ENCODE measurements at regions not wholly inside any gene's neighbourhood (a gene's known extent, or its start where the extent isn't known, plus 50 kb on each side); places are given as distances from the start of the nearest gene placed in this dataset.
"Not testable (repeated sequence)": the region's sequence is repeated elsewhere in the genome, so short reads cannot be mapped to it uniquely, and the experiment has no call there.

DNA sequence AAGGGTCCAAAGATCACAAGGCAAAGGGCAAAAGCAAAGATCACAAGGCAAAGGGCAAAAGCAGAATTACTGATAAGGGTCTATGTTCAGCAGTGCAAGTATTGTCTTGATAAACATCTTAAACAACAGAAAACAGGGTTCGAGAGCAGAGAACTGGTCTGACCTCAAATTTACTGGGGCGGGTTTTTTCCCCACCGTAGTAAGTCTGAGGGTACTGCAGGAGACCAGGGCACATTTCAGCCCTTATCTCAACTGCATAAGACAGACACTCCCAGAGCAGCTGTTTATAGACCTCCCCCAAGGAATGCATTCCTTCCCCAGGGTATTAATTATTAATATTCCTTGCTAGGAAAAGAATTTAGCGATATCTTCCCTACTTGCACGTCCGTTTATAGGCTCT is 61.3 kb downstream of the ZNF860 start:
- not testable (repeated sequence) for DNase-seq (ENCODE audit: low read depth)

GRCh38 chr3:32045091-32045915 is 61.1 kb upstream of the GPD1L start:
- DNase-seq (ENCODE audit: low read depth): peak; percentile 15

DNA sequence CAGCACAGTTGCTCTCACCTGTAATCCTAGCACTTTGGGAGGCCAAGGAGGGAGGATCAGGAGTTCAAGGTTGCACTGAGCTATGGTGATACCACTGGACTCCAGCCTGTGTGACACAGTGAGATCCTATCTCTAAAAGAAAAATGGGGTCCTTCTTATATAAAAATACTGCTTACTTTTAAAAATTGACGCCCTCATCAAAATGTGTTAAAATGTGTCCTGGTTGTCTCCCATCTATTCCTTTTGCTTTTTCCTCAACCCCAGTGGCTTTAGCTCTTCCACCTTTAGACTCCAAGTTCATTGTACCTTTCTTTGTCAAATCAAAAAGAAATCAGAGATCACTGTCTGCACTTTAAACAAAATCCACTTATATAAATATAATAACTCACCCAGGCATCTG is 60.3 kb upstream of the GPD1L start:
- DNase-seq (ENCODE audit: low read depth): no peak

DNA sequence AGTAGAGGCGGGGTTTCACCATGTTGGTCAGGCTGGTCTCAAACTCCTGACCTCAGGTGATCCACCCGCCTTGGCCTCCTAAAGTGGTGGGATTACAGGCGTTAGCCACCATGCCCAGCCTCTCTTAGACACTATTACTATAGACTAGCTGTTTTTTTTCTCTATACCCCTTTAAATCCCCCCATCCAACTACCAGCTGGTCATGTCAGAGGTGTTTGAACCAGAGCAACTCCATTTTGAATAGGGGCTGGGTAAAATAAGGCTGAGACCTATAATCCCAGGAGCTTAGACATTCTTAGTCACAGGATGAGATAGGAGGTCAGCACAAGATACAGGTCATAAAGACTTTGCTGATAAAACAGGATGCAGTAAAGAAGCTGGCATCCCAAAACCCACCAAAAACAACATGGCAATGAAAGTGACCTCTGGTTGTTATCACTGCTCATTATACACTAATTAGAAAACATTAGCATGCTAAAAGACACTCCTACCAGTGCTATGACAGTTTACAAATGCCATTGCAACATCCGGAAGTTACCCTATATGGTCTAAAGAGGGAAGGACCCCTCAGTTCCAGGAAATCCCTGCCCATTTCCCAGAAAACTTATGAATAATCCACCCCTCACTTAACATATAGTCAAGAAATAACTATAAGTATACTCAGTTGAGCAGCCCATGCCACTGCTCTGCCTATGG is 57.8 kb upstream of the GPD1L start:
- no peak for DNase-seq (ENCODE audit: low read depth)

DNA sequence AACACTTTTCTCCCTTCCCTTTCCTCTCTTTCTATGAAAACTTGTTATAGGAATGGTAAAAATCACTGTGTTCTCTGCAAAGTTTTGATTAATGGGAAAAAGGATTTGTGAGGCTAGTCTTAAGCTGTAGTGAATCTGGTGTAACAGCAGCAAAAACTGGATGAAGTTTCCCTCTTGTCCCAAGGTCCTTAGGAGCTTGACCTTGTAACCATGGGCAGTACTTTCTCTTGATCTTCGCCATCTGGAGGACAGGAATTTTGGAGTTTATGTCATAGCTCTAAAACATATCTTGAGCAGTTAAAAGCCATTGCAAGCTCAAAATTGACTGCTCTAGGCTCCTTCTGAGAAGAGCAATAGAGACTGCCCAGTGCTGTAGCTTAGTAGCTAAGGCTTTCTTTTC is 56.5 kb upstream of the GPD1L start:
- DNase-seq (ENCODE audit: low read depth): no peak

- DNase-seq (ENCODE audit: low read depth): not testable (repeated sequence)
Measured at GRCh38 chr3:32052230-32052629, 54.2 kb upstream of the GPD1L start.

GRCh38 chr3:32052851-32053250 is 53.6 kb upstream of the GPD1L start:
- DNase-seq (ENCODE audit: low read depth): not testable (repeated sequence)

- no peak for DNase-seq (ENCODE audit: low read depth)
Measured at GRCh38 chr3:32056559-32057290, 49.7 kb upstream of the GPD1L start.

Data from EH (cell line).